ENCODE measurements at regions not wholly inside any gene's neighbourhood (a gene's known extent, or its start where the extent isn't known, plus 50 kb on each side); places are given as distances from the start of the nearest gene placed in this dataset.

GRCh38 chr1:118487091-118487490, 302.1 kb upstream of the SPAG17 start (continued):
- TF ChIP-seq AKNA (CRISPR knock-in tag; IDR thresholded peaks at IDR 0.05; ENCODE audit: borderline replicate concordance) = no peak

GRCh38 chr1:118486199-118486598, 301.2 kb upstream of the SPAG17 start:
- 4% methylated on average over 7 of the region's 7 CpGs for WGBS (ENCODE audit: low lambda C conversion rate)
- H3K9me3 ChIP-seq (ENCODE audit: low read length) = no peaks in the 10 kb centered on the region
- no peaks in the 10 kb centered on the region for H3K27me3 ChIP-seq (ENCODE audit: control insufficient read depth in 1 of 2, insufficient read depth in 2 of 2, low read length in 2 of 2)
- H3K36me3 ChIP-seq (replicated peaks in 1 of 2; ENCODE audit: control insufficient read depth in 1 of 2, insufficient read depth in 2 of 2, low read length in 2 of 2) = no peaks in the 10 kb centered on the region
- ChIA-PET POLR2A (no interaction called here), CTCF (ENCODE audit: low intra/inter-chr PET ratio, low total read pairs) (no interaction called here)
- H3K27ac ChIP-seq (ENCODE audit: extremely low read length, insufficient read depth, low read length) = no peak overlapping the region
- DNase-seq (ENCODE audit: low spot score) (no peak), ATAC-seq (no peak), FAIRE-seq (no peak)
- H3K4me3 ChIP-seq (replicated peaks in 1 of 3; ENCODE audit: insufficient read depth in 1 of 3, low read depth in 2 of 3, low read length in 3 of 3) = no peak overlapping the region
- H3K4me1 ChIP-seq (ENCODE audit: insufficient read depth, low read length) = no peaks in the 10 kb centered on the region
- H4K20me1 ChIP-seq (ENCODE audit: insufficient read depth, low read length) = no peaks in the 10 kb centered on the region
- in situ Hi-C loops (cut with HindIII; ENCODE audit: extremely low pct_ligation_motif_present, low pct_unique_long_range_greater_than_20kb) (no loop called here), intact Hi-C loops (cut with micrococcal nuclease; ENCODE audit: unreplicated experiment) (no loop called here)
- H3K79me2 ChIP-seq (ENCODE audit: insufficient read depth, low read length) = no peaks in the 10 kb centered on the region
- no peak overlapping the region for H3K9ac ChIP-seq (ENCODE audit: insufficient read depth, low read depth, low read length)
- no peak overlapping the region for H2AFZ ChIP-seq (ENCODE audit: low read length)
- no TSS peak for BruUV-seq (replicated peaks)
- H3K4me2 ChIP-seq (ENCODE audit: low read depth, low read length) = no peak overlapping the region
- TF ChIP-seq ZBTB25 (CRISPR knock-in tag; IDR thresholded peaks at IDR 0.05) (no peak), TBX2 (CRISPR knock-in tag; IDR thresholded peaks at IDR 0.05; ENCODE audit: borderline replicate concordance) (no peak), TEAD3 (CRISPR knock-in tag; optimal IDR thresholded peaks at IDR 0.05; ENCODE audit: borderline replicate concordance) (no peak), POGZ (CRISPR knock-in tag; IDR thresholded peaks at IDR 0.05) (no peak), ZNF263 (CRISPR knock-in tag; IDR thresholded peaks at IDR 0.05) (no peak), ZNF101 (CRISPR knock-in tag; IDR thresholded peaks at IDR 0.05; ENCODE audit: borderline replicate concordance, low read depth) (no peak), JARID2 (CRISPR knock-in tag; IDR thresholded peaks at IDR 0.05; ENCODE audit: insufficient replicate concordance) (no peak), HNRNPK (IDR thresholded peaks at IDR 0.05; ENCODE audit: low read depth, low read length, poor library complexity, severe bottlenecking) (no peak), FUBP1 (CRISPR knock-in tag; IDR thresholded peaks at IDR 0.05; ENCODE audit: borderline replicate concordance) (no peak), ZFP37 (CRISPR knock-in tag; IDR thresholded peaks at IDR 0.05; ENCODE audit: borderline replicate concordance) (no peak), U2AF2 (IDR thresholded peaks at IDR 0.05; ENCODE audit: low read depth, low read length) (no peak), MNT (IDR thresholded peaks at IDR 0.05) (no peak)
